ENCODE measurements at regions not wholly inside any gene's neighbourhood (a gene's known extent, or its start where the extent isn't known, plus 50 kb on each side); places are given as distances from the start of the nearest gene placed in this dataset.

- Histone ChIP-seq H2AFZ (ENCODE audit: low read depth, low read length) (no peak overlapping the region), H3K36me3 (ENCODE audit: control insufficient read depth, insufficient read depth, low read length) (no peaks in the 10 kb centered on the region), H3K4me3 (no peak overlapping the region), H3K9me3 (replicated peaks; ENCODE audit: control insufficient read depth, insufficient read depth, low read depth, low read length) (no peaks in the 10 kb centered on the region), H3K4me2 (ENCODE audit: insufficient read depth, low read length) (no peak overlapping the region), H3K27me3 (ENCODE audit: control insufficient read depth in 2 of 2, insufficient read depth in 2 of 2, low read length in 2 of 2) (no peaks in the 10 kb centered on the region), H3K9ac (ENCODE audit: insufficient read depth in 1 of 2, low read depth in 2 of 2, low read length in 2 of 2) (no peak overlapping the region), H3K4me1 (replicated peaks in 1 of 2; ENCODE audit: control insufficient read depth in 2 of 2, insufficient read depth in 2 of 2, low read length in 2 of 2) (peaks cover 9 to 14% of the 10 kb centered on the region in 2 experiments; a peak in 4 of 5 replicates), H3K79me2 (ENCODE audit: control insufficient read depth, insufficient read depth, low read length) (no peaks in the 10 kb centered on the region), H3K27ac (ENCODE audit: extremely low read depth, low read depth, low read length) (no peak overlapping the region), H4K20me1 (replicated peaks; ENCODE audit: control insufficient read depth, insufficient read depth, low read length) (no peaks in the 10 kb centered on the region), H3K9me1 (ENCODE audit: control insufficient read depth, insufficient read depth, low read length) (no peaks in the 10 kb centered on the region)
- ATAC-seq = no peak
- 25% methylated on average over 1 of the region's 1 CpG for WGBS (ENCODE audit: insufficient coverage, low coverage, missing lambda C conversion rate)
- ChIA-PET POLR2A (no interaction called here), CTCF (ENCODE audit: low intra/inter-chr PET ratio) (no interaction called here)
- no TSS peak for BruUV-seq (replicated peaks)
- no peak for FAIRE-seq
- DNase-seq (ENCODE audit: extremely low read depth in 1 of 4, low spot score in 3 of 4) = no peak
- intact Hi-C loops (cut with micrococcal nuclease) (no loop called here), in situ Hi-C loops (cut with MboI) (no loop called here)
- TF ChIP-seq ZNF639 (CRISPR knock-in tag; conservative IDR thresholded peaks at IDR 0.05 in 1 of 2, IDR thresholded peaks at IDR 0.05 in 1 of 2) = no peak
Measured at GRCh38 chrX:39480963-39481362, 616.8 kb downstream of the BCOR start.

DNA sequence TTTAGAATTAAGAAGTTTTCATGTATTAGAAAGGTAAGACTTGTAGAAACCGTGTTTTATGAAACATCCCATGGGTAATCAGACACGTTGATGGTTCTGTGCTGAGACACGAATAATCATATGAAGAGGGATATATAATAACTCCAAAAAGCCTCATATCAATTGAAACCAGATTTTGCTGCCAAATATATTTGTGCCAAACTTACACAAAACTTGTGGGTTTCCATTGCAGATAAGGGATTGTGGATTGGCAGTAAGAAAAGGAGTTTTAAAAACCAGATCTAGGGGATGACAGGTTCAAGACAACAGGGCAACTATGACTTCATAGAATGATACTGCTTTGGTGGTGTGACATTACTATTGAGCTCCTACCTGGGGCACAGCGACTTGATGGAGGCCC is 616.1 kb downstream of the BCOR start:
- no peak overlapping the region for H2AFZ ChIP-seq (ENCODE audit: low read depth, low read length)
- H3K27ac ChIP-seq (ENCODE audit: extremely low read depth, low read depth, low read length) = no peak overlapping the region
- no peaks in the 10 kb centered on the region for H3K36me3 ChIP-seq (ENCODE audit: control insufficient read depth, insufficient read depth, low read length)
- no peak overlapping the region for H3K9ac ChIP-seq (ENCODE audit: insufficient read depth in 1 of 2, low read depth in 2 of 2, low read length in 2 of 2)
- in situ Hi-C loops (cut with MboI) = no loop called here
- FAIRE-seq (no peak), ATAC-seq (no peak), DNase-seq (ENCODE audit: extremely low read depth in 1 of 4, low spot score in 3 of 4) (no peak)
- no TSS peak for BruUV-seq (replicated peaks)
- H3K4me1 ChIP-seq (replicated peaks in 1 of 2; ENCODE audit: control insufficient read depth in 2 of 2, insufficient read depth in 2 of 2, low read length in 2 of 2) = peaks cover 2 to 12% of the 10 kb centered on the region in 2 experiments; a peak in 4 of 5 replicates
- no peaks in the 10 kb centered on the region for H3K79me2 ChIP-seq (ENCODE audit: control insufficient read depth, insufficient read depth, low read length)
- no peak overlapping the region for H3K4me2 ChIP-seq (ENCODE audit: insufficient read depth, low read length)
- 10% methylated on average over 4 of the region's 4 CpGs for WGBS (ENCODE audit: insufficient coverage, low coverage, missing lambda C conversion rate)
- no peaks in the 10 kb centered on the region for H3K27me3 ChIP-seq (ENCODE audit: control insufficient read depth in 2 of 2, insufficient read depth in 2 of 2, low read length in 2 of 2)
- no peaks in the 10 kb centered on the region for H4K20me1 ChIP-seq (replicated peaks; ENCODE audit: control insufficient read depth, insufficient read depth, low read length)
- H3K9me3 ChIP-seq (replicated peaks; ENCODE audit: control insufficient read depth, insufficient read depth, low read depth, low read length) = no peaks in the 10 kb centered on the region
- H3K9me1 ChIP-seq (ENCODE audit: control insufficient read depth, insufficient read depth, low read length) = no peaks in the 10 kb centered on the region
- H3K4me3 ChIP-seq = no peak overlapping the region
- TF ChIP-seq PTBP1 (IDR thresholded peaks at IDR 0.05; ENCODE audit: low read depth, low read length) (no peak), MTF1 (CRISPR knock-in tag; IDR thresholded peaks at IDR 0.05; ENCODE audit: borderline replicate concordance) (no peak), CEBPZ (IDR thresholded peaks at IDR 0.05; ENCODE audit: borderline replicate concordance, low read depth, low read length) (no peak), ZNF121 (CRISPR knock-in tag; conservative IDR thresholded peaks at IDR 0.05) (no peak), IRF1 (CRISPR knock-in tag; IDR thresholded peaks at IDR 0.05; ENCODE audit: borderline replicate concordance) (no peak), STAT5B (CRISPR knock-in tag; IDR thresholded peaks at IDR 0.05) (no peak)
- intact Hi-C loops (cut with micrococcal nuclease) = no loop called here
- CTCF ChIA-PET (ENCODE audit: low intra/inter-chr PET ratio) = no interaction called here
- POLR2A ChIA-PET = no interaction called here
